DMS153 (cell line): ENCODE measurements at regions not wholly inside any gene's neighbourhood (a gene's known extent, or its start where the extent isn't known, plus 50 kb on each side); places are given as distances from the start of the nearest gene placed in this dataset.
"Not testable (repeated sequence)": the region's sequence is repeated elsewhere in the genome, so short reads cannot be mapped to it uniquely, and the experiment has no call there.

Experiments used
- DNase-seq: peaks from one replicate; lab custom pipeline; 2025; lab: John Stamatoyannopoulos, UW

DNA sequence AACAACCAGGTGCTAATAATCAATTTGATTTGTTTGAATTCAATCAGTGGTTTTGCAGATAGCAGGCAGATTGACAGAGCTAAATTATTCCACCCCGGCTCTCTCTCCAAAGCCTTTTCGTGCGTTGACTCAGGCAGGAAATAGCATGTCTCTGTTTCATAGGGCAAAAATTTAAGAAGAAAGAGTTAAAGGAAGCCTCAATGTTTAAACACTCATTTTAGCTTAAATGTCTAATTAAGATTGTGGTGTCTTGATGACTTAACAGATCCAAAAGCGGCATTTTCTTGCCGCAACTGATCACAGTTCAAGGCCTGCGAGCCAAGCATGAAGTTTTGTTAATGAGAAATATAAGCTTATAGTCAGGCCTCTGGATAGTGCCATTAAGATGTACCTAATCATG, 1051.1 kb upstream of the AUTS2 start:
- DNase-seq = no peak

DNA sequence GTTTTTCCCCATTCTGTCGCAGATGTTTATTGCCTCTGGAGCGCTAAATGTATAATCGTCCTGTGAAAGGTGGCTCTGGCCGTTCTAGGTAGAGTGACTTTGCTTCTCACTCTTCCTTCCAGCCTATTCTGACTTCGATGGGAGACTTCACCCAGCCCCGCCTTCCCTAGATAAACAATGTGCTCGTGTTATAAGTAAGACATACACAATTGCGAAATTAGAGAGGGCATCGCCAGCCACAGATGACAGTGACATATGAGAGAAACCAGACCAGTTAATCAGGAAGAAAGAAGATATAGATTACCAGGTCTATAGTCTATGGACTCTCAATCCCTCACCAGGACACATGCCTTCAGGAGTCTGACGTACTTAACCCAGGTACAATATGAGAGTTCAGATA, 1050.5 kb upstream of the AUTS2 start:
- DNase-seq = peak; percentile 60

DNA sequence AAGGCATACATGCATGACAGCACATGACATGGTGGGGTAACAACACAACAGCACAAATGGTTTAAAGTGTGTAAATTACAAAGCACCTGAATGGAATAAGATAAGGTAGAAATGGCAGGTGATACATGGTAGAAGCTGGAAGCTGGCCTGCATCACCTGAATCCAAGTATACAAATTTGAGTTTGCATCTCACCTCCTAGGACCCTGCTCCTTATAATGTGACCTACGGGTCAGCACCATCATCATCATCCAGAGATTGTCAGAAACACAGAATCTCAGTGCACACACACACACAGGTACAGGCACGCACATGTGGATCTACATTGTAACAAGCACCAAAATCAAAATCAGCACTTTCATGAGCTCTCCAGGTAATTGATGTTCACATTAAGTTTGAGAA, 1048.2 kb upstream of the AUTS2 start:
- no peak for DNase-seq

DNA sequence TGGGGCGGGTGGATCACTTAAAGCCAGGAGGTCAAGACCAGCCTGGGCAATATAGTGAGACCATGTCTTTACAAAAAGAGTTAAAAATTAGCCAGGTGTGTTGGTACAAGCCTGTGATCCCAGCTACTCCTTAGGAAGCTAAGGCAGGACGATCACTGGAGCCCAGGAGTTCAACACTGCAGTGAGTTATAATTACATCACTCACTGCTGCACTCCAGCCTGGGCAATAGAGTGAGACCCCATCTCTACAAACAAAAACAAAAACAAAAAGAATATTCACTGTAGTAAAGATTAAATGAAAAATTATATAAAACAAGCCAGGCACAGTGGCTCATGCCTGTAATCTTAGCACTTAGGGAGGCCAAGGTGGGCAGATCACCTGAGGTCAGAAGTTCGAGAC, 1047.6 kb upstream of the AUTS2 start:
- DNase-seq = no peak

DNA sequence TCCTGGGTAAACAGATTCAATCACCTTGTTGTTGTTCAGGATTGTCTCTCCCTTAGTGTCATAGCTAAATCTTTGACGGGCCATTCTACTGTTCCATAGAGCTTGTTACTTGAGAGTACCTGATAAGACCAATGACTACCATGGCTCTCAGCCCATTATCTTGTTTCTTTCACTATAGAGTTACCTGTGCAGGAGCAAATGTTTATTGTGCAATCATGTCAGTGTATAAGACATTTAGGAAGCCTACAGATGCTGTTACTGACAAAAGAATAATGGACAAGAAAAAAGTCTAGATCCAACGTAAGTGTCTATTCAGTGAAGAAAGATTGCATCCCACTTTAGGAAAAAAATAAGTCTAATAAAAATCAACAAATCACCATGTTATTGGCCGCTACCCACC, 1041.7 kb upstream of the AUTS2 start:
- DNase-seq = no peak

DNA sequence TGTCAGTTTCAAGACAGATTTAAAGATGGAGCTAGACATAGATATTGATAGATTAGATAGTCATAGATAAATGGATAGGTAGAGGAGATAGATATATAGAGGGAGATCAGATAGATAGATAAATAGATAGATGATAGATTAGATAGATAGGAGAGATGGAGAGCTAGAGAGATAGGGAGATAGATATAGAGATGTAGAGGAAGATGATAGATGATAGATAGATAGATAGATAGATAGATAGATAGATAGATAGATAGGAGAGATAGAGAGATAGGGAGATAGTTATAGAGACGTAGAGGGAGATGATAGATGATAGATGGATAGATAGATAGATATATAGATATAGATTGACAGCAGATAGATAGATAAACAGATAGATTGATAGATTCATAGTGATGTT, 1038.8 kb upstream of the AUTS2 start:
- no peak for DNase-seq

DNA sequence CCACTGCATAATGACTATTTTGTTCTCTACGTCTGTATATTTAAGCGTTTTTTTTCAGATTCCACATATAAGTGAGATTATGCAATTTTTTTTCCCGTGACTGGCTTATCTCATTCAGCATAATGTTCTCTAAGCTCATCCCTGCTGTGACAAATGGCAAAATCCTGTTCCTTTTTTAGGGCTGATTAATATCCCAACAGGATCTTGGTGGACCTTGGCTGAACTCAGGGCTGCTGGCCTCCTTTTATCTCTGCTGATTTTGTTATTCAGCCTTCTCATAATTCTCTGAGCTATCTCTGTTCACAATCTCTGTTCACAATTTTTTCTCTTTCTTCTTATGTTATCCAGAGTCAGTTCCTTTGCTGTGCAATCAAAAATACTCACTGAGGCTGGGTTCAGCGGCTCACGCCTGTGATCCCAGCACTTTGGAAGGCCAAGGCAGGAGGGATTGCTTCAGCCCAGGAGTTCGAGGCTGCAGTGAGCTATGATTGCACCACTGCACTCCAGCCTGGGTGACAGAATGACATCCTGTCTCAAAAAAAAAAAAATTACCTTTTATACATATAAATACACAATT, 1035.9 kb upstream of the AUTS2 start:
- DNase-seq = no peak

DNA sequence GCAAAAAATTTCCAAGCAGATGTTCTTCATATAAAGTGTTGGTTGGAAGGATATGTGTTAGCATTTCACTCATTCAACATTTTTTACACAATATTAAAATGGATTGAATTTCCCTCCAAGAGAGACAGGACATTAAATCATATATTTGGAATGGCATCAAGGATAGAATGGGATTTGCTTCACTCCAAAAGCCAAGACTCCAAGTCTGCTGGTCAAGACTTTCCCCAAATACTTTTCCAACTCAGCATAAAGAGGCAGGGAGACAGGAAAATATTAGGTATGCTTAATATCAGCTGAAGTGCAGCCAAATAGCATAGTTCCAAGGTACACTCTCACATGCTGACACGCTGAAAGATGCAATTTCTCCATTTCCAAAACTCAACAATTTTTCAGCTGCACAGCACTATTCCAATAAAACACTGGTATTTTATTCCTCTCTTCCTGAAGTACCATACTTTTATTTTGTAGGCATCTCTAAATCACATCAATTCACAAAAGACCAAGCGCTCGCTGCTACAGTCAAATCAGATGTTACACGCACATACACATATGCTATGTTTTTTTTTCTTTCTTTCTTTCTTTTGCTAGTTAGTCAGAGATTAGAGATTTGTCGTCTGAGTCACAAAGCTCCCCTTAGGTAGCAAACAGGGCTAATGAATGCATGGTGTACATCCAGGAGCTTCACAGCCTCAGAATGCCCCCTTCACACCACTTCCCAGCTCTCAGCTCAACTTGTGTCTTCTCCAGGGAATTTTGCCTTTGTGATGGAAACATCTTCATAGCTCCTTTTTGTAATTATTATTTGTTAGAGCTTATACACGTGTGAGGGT, 1033.8 kb upstream of the AUTS2 start:
- no peak for DNase-seq

DNA sequence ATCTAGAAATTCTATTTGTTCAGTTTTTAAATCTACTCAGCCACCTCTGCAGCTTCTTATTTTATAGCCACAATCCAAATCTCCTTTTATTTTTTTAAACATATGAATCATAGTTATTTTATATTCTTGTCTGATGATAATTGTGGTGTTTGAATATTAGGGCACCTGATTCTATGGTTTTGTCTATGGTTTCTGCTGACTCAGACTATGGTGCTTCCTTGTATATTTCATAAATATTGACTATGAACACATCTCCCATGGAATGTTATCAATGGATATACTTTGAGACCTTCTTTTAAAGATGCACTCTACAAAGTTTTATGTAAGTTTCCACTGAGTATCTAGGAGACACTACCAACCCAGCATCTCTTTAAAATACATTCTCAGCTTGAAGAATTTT, 1027.0 kb upstream of the AUTS2 start:
- no peak for DNase-seq

DNA sequence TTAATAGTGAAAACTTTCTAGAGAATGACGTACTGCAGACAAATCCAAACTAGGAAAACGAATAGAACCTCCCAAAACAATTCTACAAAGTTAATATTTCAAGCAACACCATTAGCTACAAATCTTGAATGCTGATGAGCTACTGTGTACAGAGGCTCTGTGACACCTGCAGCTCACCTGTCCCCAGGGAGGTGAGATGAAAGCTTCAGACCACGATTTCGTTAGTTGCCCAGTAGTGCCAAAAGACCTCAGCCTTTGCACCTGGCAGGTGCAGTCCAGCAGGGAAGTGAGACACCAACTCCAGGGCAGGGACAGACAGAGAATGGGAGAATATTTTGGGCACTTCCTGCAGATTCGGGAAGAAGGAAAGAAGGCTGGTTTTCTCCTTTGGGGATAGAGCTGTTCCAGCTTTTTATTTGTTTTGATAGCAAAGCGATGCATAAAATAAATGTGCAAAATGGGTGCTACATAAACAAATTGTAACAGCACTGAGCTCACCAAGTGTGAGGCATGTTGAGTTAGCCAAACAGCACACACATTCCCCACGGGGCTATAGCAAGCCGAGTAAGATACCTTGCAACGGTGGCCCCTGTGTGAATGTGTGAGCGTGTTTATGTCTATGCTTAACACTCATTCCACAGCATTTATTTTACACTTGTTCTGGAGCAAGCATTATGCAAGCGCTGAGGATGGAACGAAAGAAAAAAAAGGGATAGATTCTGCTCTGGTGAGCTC, 1024.8 kb upstream of the AUTS2 start:
- peak; percentile 84 for DNase-seq

DNA sequence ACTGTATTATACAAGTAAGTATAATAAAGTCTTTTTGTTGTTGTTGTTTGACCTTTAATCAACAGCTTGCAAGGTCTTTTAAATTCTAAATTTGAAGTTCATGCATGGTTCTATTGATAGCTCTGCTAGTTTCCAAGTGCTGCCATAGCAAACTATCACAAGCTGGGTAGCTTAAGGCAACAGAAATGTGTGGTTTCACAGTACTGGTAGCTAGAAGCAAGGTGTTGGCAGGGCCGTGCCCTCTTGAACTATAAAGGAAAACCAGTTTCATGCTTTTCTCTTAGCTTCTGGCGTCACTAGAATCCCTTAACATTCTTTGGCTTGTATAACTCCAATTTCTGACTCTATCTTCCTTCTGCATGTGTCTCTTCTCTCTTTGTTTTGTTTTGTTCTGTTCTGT, 1021.9 kb upstream of the AUTS2 start:
- DNase-seq = no peak

DNA sequence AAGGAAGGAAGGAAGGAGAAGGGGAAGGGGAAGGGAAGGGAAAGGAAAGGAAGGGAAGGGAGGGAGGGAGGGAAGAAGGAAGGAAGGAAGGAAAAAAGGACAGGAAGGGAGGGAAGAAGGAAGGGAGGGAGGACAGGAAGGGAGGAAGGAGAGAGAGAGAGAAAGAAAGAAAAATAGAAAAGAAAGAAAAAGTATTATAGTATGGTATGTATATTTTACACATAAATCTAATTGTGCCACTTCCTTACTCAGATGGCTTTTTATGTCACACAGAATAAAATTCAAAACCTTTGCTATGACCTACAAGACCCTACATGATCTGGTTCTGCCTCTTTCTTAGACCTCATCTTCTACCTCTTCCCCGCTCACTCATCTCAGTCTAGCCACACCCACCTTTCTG, 1016.9 kb upstream of the AUTS2 start:
- DNase-seq = no peak

DNA sequence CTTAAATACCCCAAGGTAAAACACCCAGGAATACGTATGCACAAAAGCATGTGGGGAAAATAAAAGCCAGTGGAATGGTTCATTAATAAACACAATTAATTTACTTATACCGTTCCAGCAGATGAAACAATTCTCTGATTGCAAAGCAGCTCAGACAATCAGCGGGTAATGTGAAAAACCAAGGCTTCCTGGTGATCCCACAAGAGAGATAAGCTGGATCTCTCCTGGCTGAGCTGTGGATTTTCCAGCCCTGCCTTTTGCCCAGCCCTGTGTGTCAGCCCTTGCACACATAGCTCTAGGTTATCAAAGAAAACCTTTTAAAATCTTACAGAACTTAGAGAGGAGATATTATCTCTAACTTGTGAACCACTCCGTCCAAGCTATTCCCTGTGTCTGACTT, 1010.7 kb upstream of the AUTS2 start:
- no peak for DNase-seq

DNA sequence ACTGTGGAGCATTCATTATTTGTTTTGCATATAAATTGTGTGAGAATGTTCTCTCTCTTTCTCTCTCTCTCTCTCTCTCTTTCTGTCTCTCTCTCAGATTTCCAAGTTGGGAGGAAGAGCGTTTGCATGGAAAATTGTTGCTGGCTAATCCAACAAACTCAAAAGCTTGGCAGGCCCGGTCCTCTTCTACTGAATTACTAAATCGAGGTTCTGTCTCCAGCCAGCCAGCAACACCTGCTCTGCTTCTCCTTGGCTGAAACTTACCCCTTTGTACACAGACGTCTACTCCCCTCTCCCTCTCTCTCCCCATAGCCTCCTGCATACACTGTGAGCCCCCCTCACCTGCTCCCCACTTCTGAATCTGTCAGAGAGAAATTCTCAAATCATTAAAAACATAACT, 996.4 kb upstream of the AUTS2 start:
- DNase-seq = no peak

DNA sequence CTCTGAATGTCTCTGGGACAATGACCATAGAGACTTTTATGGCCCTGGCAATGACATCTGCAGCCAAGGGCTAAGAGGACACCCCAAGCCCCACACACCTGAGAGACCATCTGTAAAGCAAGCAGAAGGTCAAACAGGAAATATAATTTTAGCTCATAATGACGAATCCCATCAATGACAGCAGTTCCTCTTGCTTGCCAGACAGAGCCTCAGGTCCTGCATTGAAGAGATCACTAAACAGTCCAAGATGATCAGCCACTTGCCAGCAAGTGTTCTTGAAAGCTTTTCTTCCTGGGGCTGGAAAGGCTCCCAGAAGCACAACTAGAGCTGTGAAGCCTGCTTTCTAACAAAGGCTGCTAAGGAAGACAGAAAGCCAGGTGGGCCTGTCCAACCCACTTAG, 993.7 kb upstream of the AUTS2 start:
- no peak for DNase-seq

DNA sequence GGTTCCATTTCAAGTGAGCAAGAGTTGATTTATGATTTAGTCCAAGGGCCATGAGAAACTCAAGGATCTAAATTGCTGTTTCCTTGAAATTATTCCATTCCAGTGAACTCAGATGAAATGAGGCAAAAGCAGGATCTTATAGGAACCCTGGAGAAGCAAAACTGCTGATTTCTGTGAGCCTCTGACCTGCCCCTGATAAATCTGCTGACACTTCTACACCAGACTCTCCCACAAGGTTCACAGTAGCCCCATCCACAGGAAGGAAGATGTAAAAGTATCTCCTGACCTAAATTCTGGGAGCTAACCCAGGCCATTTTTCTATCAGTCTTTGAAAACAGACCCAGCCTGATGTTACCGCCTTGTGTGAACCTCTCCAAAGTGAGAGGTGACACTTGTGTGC, 987.6 kb upstream of the AUTS2 start:
- no peak for DNase-seq

DNA sequence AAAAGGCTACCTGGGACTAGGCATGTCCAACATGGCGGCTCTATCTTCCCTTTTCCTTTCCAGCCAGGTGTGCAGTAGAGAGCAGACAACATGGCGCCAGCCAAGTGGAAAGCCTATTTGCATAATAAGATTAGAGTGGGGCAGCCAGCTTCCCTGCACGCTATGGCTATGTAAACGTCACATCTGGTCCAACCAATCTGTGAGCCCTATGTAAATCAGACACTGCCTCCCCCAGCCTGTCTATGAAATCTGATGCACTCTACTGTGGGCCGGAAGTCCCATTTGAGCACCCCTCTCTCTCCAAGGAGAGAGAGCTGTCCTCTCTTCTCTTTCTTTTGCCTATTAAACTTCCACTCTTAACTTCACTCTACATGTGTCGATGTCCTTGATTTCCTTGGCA, 984.9 kb upstream of the AUTS2 start:
- no peak for DNase-seq

DNA sequence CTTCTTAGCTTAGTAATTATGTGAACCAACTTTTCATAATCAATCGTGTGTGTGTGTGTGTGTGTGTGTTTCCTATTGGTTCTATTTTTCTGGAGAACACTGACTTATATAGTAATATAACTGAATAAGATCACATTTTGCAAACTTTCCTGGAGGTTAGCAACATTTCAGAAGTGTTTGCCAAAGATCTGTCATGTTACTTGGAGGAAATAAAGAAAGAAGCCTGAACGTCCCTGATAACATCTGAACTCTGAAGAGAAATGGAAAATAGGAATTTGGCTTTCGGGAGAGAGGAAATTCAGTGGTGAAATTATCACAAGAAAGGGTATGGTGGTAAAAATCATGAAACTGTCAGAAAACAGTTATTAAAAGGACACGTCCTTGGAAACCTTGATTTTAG, 984.4 kb upstream of the AUTS2 start:
- DNase-seq = no peak

DNA sequence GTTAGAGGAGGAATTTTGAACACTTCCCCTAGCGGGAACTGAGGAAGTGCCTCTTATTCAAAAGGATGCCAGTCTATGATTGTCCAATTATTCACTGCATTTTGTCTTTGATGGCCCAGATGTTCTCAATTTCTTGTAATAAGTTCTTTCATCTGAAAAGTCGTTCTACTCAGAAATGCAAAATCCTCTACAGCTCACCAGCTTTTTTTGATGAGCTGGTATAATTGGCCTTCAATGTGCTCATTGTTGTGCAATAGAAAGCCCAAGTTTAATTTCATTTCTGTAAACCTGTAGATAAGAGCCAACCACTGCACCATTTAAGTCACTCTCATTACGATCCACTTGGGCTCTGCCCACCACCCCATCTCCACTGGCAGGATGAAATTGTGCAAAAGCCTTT, 978.7 kb upstream of the AUTS2 start:
- no peak for DNase-seq

DNA sequence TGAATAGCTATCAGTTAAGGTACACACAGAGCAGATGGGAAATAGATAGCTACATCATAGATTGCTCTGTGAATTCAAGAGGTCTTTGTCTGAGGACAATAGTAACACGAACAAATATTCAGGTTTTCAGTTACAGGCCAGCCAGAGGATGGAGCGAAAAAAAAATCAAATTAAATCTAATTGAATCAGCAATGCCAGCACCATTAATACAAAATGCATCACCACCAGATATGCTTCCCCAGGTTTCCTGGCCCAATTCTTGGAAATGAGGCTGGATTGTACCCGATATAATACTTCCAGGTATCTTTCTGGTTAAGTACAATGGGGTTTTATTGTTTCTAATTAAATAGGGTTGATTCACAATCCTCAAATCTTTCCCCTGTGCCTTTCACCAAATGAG, 975.8 kb upstream of the AUTS2 start:
- DNase-seq = peak; percentile 72

DNA sequence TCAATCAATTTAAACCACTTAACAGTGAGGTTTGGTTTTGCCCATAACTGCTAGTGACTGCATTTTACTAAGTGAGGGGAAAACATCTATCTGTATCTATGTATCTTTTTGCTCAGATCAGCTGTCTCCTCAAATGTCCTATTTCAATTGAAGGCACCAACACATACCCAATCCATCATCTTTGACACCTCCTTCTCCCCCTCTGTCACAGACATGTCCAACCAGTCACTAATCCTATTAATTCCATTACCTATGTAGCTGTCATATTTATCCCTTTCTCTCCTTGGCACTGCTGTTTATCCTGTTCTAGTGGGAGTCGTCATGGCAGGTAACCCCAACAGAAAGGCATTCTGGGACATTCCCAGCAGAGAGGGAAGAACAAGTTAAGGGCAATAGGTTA, 975.2 kb upstream of the AUTS2 start:
- no peak for DNase-seq

DNA sequence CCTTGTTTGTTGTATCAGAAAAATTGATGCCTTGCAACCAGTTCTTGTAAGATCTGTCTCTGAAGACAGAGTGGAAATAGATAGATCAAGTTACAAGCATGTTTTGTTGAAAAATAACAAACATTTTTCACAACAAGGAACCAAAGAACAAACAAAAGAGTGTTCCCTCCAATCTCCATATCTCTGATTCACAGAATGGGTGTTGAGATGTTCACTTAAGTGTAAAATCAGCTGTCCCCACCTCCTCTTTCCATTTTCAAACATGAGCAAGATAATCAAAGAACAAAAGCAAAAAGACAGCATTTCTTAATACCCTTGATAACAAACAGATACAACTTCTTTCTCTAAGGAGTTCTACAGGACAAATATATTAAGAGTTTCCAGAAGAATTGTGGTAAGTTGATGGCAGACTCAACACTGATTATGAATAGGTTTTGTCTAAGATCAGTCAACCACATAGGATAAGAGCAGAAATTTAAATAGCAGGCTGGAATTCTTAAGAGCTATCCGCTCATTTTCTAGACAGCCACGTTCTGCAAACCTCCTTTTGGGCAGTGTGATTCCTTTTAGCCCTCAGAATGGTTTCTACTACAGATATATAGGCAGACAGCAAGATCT, 970.9 kb upstream of the AUTS2 start:
- no peak for DNase-seq

DNA sequence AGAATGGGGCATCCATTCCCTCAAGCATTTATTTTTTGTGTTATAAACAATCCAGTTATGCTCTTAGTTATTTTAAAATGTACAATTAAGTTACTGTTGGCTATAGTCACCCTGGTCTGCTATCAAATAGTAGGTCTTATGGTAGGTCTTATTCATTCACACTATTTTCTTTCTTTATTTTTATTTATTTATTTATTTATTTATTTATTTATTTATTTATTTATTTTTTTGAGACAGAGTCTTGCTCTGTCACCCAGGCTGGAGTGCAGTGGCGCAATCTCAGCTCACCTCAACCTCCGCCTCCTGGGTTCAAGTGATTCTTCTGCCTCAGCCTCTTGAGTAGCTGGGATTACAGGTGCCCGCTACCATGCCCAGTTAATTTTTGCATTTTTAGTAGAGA, 967.4 kb upstream of the AUTS2 start:
- not testable (repeated sequence) for DNase-seq
